ENCODE measurements at regions not wholly inside any gene's neighbourhood (a gene's known extent, or its start where the extent isn't known, plus 50 kb on each side); places are given as distances from the start of the nearest gene placed in this dataset.

- DNase-seq (ENCODE audit: low read depth): no peak
These were observed 1289.6 kb downstream of the TBC1D22A start for GRCh38 chr22:48051796-48052620.

DNA sequence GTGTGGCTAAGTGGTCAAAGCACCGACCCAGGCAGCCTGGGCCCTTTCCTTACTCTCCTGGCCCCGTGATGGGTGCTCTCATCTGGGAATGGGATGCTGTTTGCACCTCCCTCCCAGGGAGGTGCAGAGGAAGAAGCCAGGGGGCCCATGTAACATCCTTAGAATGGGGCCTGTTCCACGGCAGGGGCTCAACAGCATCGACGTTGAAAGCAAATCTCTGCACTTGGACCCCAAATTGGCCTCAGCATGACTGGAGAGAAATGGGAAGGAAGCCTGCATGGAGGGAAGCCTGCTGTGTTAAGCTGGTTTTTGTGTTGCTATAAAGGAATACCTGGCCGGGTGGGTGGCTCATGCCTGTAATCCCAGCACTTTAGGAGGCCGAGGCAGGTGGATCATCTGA is 1288.4 kb downstream of the TBC1D22A start:
- no peak for DNase-seq (ENCODE audit: low read depth)

DNA sequence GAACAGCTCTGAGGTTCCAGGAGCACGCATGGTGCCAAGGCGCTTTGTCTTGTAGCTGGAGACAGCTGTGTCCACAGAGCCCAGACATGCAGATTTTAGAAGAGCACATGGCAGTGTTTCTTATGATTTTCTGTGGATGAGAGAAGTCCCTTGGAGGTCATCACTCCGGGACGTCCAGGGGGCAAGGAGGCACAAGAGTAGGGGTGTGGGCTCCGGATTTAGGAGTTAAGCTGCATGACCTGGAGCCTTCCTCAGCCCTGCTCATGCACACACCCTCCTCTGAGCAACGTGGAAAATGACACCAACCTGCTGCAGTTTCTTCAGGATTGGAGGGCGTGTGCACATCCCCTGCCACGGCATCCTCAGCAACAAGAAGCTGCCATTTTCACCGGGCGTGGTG is 1286.7 kb downstream of the TBC1D22A start:
- DNase-seq (ENCODE audit: low read depth): no peak

- no peak for DNase-seq (ENCODE audit: low read depth)
These were observed 1285.5 kb downstream of the TBC1D22A start for GRCh38 chr22:48047722-48048500.

DNA sequence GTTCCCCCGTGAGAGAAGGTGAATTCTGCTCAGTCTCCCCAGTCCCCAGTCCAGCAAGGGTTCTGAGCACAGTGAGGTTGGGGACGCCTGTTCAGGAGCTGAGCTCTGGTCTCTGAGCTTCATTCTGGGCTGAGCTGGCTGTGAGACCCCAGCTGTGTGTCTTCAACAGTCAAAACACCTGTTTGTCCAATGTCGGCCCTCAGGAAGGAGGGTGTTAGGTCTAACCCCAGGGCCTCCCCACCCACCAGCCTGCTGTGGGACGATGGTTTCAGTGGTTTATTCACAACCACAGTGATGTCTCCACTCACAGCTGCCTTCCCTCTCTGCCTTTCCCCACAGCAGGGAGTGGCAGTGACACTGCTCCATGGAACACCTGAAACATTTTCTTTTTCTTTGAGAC is 1282.9 kb downstream of the TBC1D22A start:
- DNase-seq (ENCODE audit: low read depth): no peak

DNA sequence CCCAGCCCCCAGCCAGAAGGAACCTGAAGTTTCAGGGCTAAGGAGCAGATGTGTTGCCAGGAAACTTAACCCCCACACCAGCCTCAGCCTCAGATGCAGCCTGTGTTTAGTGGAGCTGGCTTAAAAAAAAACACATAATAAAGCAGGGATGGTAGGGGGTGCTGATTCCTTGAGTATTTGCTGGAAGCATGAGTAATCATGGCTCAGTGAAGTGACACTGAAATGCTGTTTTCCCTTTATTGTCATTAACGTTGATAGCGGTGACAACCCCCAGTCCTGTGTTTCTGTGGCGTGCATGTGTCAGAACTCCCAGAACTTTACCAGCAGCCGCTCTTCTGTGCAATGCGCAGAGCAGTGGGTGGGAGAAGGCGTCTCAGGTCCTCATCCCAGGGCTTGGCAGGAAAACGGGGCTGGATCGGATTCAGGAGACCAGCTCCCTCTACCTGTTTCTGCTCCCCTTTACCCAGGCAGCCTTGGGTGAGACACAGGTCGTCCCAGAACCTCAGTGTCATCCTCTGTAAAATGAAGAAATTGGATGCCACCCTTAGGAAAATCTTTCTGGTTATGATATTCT is 1282.1 kb downstream of the TBC1D22A start:
- DNase-seq (ENCODE audit: low read depth): no peak

DNA sequence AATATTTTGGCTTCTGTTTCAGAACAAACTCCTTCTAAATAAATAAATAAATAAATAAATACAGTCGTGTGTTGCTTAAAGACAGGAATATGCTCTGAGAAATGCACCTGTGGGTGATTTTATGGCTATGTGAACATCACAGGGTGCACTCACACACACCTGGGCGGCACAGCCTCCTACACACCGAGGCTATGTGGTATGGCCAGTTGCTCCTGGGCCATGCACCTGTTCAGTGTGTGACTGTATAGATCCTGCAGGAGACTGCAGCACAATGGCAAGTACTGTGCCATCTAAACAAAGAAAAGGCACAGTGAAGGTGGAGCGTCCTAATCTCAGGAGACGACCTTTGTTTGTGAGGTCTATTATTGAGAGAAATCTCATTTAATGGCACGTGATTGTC is 1281.1 kb downstream of the TBC1D22A start:
- no peak for DNase-seq (ENCODE audit: low read depth)

DNA sequence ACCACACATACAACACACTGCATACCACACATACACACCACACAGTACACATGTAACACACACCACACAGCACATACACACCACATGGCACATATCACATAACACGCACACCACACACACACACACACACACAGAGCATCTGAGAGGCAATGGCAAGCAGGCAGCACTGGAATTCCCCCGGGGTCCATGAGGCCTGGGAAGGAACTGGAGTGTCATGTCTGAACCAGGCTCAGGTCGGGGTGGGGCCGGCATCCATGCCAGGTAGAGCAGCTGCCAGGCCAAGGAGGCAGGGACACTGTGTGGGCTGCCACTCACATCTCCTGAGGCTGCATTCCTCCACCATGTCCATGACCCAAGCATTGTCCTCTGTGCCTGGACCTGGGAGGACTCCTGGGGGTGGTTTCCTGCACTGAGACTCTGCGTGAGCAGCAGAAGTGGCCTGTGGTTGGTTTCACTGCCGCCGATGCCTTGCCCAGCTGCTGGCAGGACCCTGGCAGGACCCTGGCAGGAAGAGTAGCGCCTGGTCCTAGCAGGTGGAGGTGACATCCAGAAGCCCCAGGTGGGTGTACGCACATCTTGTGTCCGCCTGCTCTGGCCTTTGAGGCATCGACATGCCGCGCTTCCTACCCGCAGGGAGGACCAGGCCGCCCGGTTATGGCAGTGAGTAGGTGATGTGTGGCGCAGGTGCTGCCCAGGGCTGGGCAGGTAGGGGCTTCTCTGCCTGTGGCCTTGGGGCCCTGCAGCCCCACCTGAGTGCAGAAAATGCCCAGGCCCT is 1280.4 kb downstream of the TBC1D22A start:
- DNase-seq (ENCODE audit: low read depth): no peak

- DNase-seq (ENCODE audit: low read depth): no peak
These were observed 1276.9 kb downstream of the TBC1D22A start for GRCh38 chr22:48039326-48039725.

DNA sequence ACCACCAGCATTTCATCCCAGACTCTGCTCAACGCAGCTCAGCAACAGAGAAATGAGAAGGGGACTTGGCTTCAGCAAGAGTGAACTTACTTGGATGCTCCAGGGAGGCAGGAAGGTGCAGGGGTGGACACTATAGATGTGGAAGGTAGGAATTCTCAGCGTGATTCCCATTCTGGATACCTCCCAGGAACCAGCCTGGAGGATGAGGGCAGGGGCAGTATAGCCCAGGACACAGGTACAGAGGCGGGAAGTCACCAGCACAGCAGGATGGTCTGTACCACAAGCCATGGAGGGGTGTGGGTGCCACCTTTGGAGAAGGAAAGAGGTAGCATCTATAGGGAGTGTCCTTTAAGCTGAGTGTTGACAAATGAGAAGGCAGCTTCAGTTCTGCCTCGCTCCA is 1275.2 kb downstream of the TBC1D22A start:
- DNase-seq (ENCODE audit: low read depth): no peak

DNA sequence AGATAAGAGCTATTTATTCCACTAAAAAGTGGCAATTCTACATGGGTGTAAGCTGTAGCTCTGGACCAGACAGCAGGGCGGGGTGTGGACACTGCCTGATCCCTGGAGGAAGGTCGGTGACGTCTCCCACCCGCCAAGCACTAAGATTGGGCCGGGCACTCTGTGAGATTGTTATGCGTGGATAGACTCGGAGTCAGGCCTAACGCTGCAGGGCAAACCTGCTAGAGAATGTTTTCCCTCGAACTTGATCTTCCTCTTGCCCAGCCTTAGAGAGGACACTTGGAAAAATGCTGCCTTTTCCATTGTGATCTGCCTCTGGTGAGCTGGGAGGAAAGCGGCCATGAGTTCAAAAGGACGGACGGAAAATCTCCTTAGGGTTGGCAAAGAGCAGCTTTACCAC is 1273.4 kb downstream of the TBC1D22A start:
- no peak for DNase-seq (ENCODE audit: low read depth)

DNA sequence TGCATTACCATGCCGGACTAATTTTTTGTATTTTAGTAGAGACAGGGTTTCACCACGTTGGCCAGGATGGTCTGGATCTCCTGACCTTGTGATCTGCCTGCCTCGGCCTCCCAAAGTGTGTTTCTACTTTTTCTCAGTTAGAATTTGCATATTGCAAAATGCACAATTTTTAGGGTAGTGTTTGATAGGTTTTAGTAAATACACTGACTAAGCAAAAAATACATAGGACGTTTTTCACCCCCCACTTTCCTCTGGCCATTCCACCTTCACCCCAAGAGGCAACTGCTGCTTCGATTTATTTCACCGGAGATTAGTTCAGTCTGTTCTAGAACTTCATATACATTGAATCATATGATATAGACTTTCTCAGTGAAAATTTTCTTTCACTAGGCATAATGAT is 1269.1 kb downstream of the TBC1D22A start:
- no peak for DNase-seq (ENCODE audit: low read depth)

GRCh38 chr22:48025096-48025495 is 1262.6 kb downstream of the TBC1D22A start:
- no peak for DNase-seq (ENCODE audit: low read depth)

GRCh38 chr22:48021991-48022401 is 1259.5 kb downstream of the TBC1D22A start:
- no peak for DNase-seq (ENCODE audit: low read depth)

DNA sequence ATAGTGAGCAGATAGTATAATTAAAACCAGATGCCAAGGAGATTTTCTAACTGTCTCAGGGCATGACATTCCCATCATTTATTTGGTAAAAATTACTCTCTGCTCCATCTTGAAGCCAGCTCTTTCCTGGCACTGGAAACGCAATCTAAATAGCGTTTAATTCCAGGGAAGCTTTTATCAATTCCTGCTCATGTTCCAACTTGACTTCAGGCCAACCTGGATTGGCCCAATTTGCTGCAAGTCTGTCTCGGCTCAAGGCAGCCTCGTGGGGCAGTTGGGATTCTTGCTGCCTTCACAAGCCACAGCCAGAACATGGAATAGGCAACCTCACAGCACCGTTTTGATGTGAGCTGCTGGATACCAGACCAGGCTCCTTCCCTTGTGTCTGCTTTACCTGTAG is 1255.9 kb downstream of the TBC1D22A start:
- DNase-seq (ENCODE audit: low read depth): no peak

DNA sequence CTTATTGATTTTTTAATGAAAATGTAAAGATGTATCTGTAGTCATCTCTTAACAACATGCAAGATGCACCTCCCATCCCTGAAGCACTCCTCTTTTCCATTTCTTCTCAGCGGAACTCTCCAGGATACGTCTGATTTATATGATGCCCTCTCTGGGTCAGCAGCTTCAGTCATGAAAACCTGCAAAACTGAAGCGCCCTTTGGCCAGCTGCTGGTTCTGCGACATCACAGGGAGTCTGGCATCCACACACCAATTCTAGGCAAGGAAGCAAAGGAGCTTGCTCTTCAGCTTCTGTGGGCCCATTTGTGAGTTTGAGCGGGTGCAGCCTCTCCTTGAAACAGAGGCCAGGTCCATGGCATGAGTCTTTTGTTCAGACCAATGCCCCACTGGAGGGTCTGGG is 1253.3 kb downstream of the TBC1D22A start:
- DNase-seq (ENCODE audit: low read depth): no peak

DNA sequence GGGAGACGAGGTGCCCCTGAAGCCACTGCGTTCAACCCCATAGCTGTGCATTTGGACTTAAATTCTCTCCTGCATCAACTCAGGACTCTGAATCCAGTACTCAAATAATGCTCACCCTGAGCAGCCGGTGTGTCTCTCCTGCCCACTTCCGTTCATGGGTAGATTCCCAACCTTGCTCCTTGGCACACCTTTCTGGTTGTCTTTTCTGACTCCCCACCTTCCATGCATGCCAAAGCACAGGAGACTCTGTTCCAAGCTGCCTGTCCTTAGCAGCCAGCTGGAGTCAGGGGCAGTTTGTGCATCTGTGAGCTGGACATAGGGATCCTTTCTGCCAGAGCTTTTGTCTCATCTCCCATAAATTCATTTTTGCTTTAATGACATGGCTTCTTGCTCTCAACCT is 1242.5 kb downstream of the TBC1D22A start:
- no peak for DNase-seq (ENCODE audit: low read depth)

GRCh38 chr22:48004038-48004437 is 1241.6 kb downstream of the TBC1D22A start:
- no peak for DNase-seq (ENCODE audit: low read depth)

GRCh38 chr22:48001101-48001500 is 1238.7 kb downstream of the TBC1D22A start:
- no peak for DNase-seq (ENCODE audit: low read depth)

DNA sequence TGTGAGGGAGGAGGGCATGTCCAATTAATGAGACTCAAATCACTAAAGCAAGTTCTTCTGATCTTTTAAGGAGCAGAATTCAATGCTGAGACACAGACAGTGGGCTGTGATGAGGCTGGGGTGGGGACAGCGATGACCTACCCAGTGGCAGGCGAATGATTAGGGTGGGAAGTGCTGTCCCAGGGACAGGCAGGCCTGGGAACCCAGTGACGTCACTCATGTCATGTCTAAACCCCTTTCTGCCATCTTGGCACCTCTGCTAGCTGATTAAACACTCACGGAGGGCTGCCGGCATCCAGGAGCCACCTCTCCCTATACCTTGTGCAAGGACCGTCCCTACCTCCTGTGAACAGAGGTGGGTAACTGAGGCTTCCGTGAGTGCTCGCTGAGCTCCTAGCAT is 1235.2 kb downstream of the TBC1D22A start:
- no peak for DNase-seq (ENCODE audit: low read depth)

GRCh38 chr22:47997052-47997590 is 1234.7 kb downstream of the TBC1D22A start:
- no peak for DNase-seq (ENCODE audit: low read depth)

- DNase-seq (ENCODE audit: low read depth): no peak
These were observed 1234.0 kb downstream of the TBC1D22A start for GRCh38 chr22:47996446-47996857.

Measured in GM04503 (cell line).